DOHH2 (cell line): ENCODE measurements at regions not wholly inside any gene's neighbourhood (a gene's known extent, or its start where the extent isn't known, plus 50 kb on each side); places are given as distances from the start of the nearest gene placed in this dataset.

Experiments used
- CTCF ChIP-seq: fragments of 200-600 bp; sonication (generic); IDR thresholded peaks from one replicate; pipeline ENCODE4 v1.5.1; 2014; ENCODE audit warnings: antibody characterized with exemption, mild to moderate bottlenecking, low read depth, low read length; ENCODE audit not compliant: poor library complexity, severe bottlenecking
- EZH2phosphoT487 ChIP-seq: fragments of 200-600 bp; sonication (generic); IDR thresholded peaks from 2 replicates; pipeline ENCODE4 v1.6.1; 2017; ENCODE audit warnings: borderline replicate concordance, mild to moderate bottlenecking, antibody characterized with exemption, low read length, moderate library complexity, mixed read lengths

GRCh38 chr7:20062932-20063331, 154.3 kb downstream of the MACC1 start:
- TF ChIP-seq CTCF, result no peak
- no peak for TF ChIP-seq EZH2phosphoT487
